Lower leg skin (tissue), 4 donors: ENCODE measurements at regions not wholly inside any gene's neighbourhood (a gene's known extent, or its start where the extent isn't known, plus 50 kb on each side); places are given as distances from the start of the nearest gene placed in this dataset.
A peak's percentile ranks its signal among the peaks of the same experiment; 100 is the strongest.

Experiments
- DNase-seq, 2 donors: peaks; one replicate each; pipeline ENCODE4 v3.0.0-alpha.2; 2019; ENCODE audit warnings: low spot score in 2 of 2
- H3K4me3 ChIP-seq: fragments of 200-600 bp; sonication (generic); 2 replicates; pipeline ENCODE4 v1.5.1; 2017; ENCODE audit warnings: mild to moderate bottlenecking, low read depth; ENCODE audit not compliant: poor library complexity, severe bottlenecking
- POLR2A ChIP-seq, 2 donors: fragments of 450-650 bp; IDR thresholded peaks; one replicate each; pipeline ENCODE4 v1.6.1; 2016 to 2017; ENCODE audit warnings: antibody characterized with exemption in 2 of 2, mild to moderate bottlenecking in 1 of 2, moderate library complexity in 1 of 2
- WGBS, 2 donors: methylation state at CpG; one replicate each; pipeline ENCODE4 v1.1.5; 2018; 5-methylcytosine and 5-hydroxymethylcytosine counted together
- intact Hi-C: fragments of 100-400 bp; cut with DNase I; formaldehyde crosslinking; loops from one replicate; pipeline ENCODE4 v1.15.0; 2023; ENCODE audit warnings: low total_unique reads
- microRNA-seq, 2 donors: library from miRNA; unstranded; fragments of <30 nt; microRNA quantifications; one replicate each; pipeline ENCODE4, GENCODE V29; 2016; ENCODE audit warnings: borderline replicate concordance in 2 of 2, borderline number of aligned reads in 1 of 2
- TF ChIP-seq, protein P1 (sequence below), 3 donors: fragments of 450-650 bp; IDR thresholded peaks; one replicate each; pipeline ENCODE4 v1.5.1; 2016; ENCODE audit warnings: antibody characterized with exemption in 3 of 3, mild to moderate bottlenecking in 3 of 3, moderate library complexity in 2 of 3

DNA sequence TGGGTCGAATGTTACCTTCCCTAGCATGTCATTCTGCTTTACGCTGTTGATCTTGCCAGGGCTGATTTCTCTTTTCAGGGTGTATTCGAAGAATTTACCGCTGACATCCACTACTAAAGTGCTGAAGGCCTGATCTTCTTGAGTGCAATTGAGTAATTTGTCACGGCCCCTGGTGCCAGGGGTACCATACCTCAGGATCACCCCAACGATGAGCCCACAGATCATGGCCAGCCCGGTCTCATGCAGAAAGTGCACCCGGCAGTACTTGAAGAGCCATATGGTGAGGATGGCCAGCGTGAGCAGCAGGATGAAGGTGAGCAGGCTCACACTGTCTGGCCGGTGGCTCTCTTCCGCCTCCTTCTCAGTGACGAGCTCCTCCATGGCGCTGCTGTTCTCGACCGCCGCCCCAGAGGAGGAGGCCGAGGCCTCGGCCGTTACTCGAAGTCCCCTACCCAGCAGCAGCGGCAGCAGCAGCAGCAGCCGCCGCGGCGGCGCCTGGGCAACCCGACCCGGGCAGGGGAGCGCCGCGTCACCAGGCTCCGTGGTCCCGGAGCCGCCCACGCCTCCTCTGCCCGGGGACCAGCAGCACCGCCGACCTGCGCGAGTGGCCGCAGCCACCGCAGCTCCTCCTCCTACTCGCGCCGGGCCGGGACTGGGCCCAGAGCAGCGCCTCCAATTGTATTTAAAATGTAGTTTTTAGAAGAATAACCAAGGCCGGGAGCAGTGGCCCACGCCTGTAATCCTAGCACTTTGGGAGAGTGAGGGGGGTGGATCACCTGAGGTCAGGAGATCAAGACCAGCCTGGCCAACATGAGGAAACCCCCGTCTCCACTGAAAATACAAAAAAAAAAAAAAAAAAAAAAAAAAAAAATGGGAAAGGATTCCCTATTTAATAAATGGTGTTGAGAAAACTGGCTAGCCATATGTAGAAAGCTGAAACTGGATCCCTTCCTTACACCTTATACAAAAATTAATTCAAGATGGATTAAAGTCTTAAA lies 58.5 kb upstream of the TMPO start:
- H3K4me3 ChIP-seq: no peak overlapping the region
- TF ChIP-seq, protein P1, sequence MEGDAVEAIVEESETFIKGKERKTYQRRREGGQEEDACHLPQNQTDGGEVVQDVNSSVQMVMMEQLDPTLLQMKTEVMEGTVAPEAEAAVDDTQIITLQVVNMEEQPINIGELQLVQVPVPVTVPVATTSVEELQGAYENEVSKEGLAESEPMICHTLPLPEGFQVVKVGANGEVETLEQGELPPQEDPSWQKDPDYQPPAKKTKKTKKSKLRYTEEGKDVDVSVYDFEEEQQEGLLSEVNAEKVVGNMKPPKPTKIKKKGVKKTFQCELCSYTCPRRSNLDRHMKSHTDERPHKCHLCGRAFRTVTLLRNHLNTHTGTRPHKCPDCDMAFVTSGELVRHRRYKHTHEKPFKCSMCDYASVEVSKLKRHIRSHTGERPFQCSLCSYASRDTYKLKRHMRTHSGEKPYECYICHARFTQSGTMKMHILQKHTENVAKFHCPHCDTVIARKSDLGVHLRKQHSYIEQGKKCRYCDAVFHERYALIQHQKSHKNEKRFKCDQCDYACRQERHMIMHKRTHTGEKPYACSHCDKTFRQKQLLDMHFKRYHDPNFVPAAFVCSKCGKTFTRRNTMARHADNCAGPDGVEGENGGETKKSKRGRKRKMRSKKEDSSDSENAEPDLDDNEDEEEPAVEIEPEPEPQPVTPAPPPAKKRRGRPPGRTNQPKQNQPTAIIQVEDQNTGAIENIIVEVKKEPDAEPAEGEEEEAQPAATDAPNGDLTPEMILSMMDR (IDR thresholded peaks at IDR 0.05): no peak
- TF ChIP-seq POLR2A (IDR thresholded peaks at IDR 0.05): no peak
- intact Hi-C loops: no loop called here
- WGBS, 2 donors: 14 to 30% methylated on average over 24 to 38 of the region's 50 CpGs
- peak in 1 of 2 donors; percentile 82 for DNase-seq

DNA sequence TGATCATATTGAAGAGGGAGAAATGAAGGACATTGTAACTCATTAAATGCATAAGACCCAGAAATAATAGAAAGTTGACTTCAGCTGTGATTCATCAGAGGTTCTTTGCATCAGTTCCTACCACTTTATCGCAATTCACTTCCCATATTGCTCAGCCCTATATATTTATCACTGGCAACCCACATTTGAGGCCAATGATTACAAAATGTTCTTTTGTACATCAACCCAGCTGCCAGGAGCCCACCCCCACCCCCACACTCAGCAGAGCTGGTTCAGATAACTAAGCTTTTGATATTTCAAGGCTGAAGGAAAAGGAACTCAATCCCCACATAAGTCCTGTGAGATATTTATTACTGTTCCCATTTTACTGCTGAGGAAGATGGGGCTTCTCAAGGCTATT lies 51.2 kb upstream of the TMPO start:
- no peak for TF ChIP-seq POLR2A (IDR thresholded peaks at IDR 0.05)
- TF ChIP-seq, protein P1 (IDR thresholded peaks at IDR 0.05): no peak
- no peak overlapping the region for H3K4me3 ChIP-seq
- WGBS, 2 donors: 70 to 71% methylated on average over 1 of the region's 1 CpG
- intact Hi-C loops: no loop called here
- DNase-seq: no peak

DNA sequence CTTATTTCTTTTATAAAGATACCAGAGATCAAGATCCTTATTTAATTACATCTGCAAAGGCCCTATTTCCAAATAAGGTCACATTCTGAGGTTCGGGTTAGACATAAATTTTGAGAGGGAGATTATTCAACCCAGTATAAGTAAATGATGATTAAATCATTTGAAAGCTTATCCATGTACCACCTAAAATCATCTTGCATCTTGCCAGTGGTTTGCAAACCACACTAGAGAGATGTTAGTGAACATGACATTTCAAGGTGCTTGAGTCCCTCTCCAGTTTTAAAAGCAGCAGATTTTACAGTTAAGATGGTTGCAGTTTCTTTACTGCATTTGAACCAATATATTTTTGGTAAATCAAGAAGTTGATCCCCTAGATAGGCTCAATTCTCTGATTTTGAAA lies 49.9 kb upstream of the TMPO start:
- 80 to 84% methylated on average over 1 of the region's 1 CpG for WGBS, 2 donors
- intact Hi-C loops: no loop called here
- TF ChIP-seq, protein P1 (IDR thresholded peaks at IDR 0.05): no peak
- TF ChIP-seq POLR2A (IDR thresholded peaks at IDR 0.05): no peak
- DNase-seq: no peak
- H3K4me3 ChIP-seq: no peak overlapping the region

Small RNAs in the stretch of these regions (microRNA-seq; reads per million reads assigned to microRNA genes)
- 0 reads per million in 2 donors for gene MIR4303
- 0 reads per million in 2 donors for gene MIR4495
